Liver (tissue), 3 donors: ENCODE measurements at regions not wholly inside any gene's neighbourhood (a gene's known extent, or its start where the extent isn't known, plus 50 kb on each side); places are given as distances from the start of the nearest gene placed in this dataset.

Experiments used
- ATF3 ChIP-seq: IDR thresholded peaks from 2 replicates; pipeline ENCODE4 v1.6.1; 2016; ENCODE audit warnings: antibody characterized with exemption
- CTCF ChIP-seq: fragments of 150-350 bp; IDR thresholded peaks from 2 replicates; pipeline ENCODE4 v1.5.1; 2017; ENCODE audit warnings: improper control_type of control experiment, low read depth, low read length; ENCODE audit not compliant: missing input control
- FOXA1 ChIP-seq: IDR thresholded peaks from 2 replicates; pipeline ENCODE4 v1.6.1; 2016; ENCODE audit warnings: antibody characterized with exemption
- GABPA ChIP-seq, 2 donors: IDR thresholded peaks in 1 of 2; conservative IDR thresholded peaks in 1 of 2; 2 replicates each; pipeline ENCODE4 v1.6.1; 2016; ENCODE audit warnings: antibody characterized with exemption in 2 of 2, mild to moderate bottlenecking in 1 of 2, moderate library complexity in 1 of 2
- SP1 ChIP-seq: IDR thresholded peaks from 2 replicates; pipeline ENCODE4 v1.6.1; 2018; ENCODE audit warnings: antibody characterized with exemption, mild to moderate bottlenecking
- TAF1 ChIP-seq: conservative IDR thresholded peaks from 2 replicates; pipeline ENCODE4 v1.6.1; 2016; ENCODE audit warnings: antibody characterized with exemption, mild to moderate bottlenecking
- YY1 ChIP-seq: IDR thresholded peaks from 2 replicates; pipeline ENCODE4 v1.6.1; 2016; ENCODE audit warnings: antibody characterized with exemption, mild to moderate bottlenecking
- ZBTB33 ChIP-seq: IDR thresholded peaks from 2 replicates; pipeline ENCODE4 v1.6.1; 2016; ENCODE audit warnings: antibody characterized with exemption
- donor health status: healthy.
- donor health status: healthy.

- TF ChIP-seq CTCF = no peak
- TF ChIP-seq ATF3 = no peak
- no peak for TF ChIP-seq ZBTB33
- no peak for TF ChIP-seq SP1
- TF ChIP-seq YY1 = no peak
- TF ChIP-seq TAF1 = no peak
- no peak for TF ChIP-seq GABPA (IDR thresholded peaks at IDR 0.05 in 1 of 2, conservative IDR thresholded peaks at IDR 0.05 in 1 of 2)
- no peak for TF ChIP-seq FOXA1
Observed at GRCh38 chr12:126953365-126953889, 1313.5 kb upstream of the TMEM132C start.
